AG04449 (cell line): ENCODE measurements at regions not wholly inside any gene's neighbourhood (a gene's known extent, or its start where the extent isn't known, plus 50 kb on each side); places are given as distances from the start of the nearest gene placed in this dataset.

Source experiments
- CTCF ChIA-PET: fragments of 350-600 bp; formaldehyde crosslinking; extraction: SDS; loops from one replicate; lab custom pipeline; 2021; ENCODE audit warnings: antibody characterized with exemption; lab: Yijun Ruan, JAX
- POLR2A ChIA-PET: fragments of 400-600, 350-600 bp; formaldehyde crosslinking; extraction: SDS; loops from one replicate; lab custom pipeline; 2020; ENCODE audit warnings: antibody characterized with exemption, inconsistent platforms; lab: Yijun Ruan, JAX
- DNase-seq: peaks from one replicate; pipeline ENCODE4 v3.0.0-alpha.2; 2010; ENCODE audit warnings: low read depth, low spot score
- H3K4me3 ChIP-seq: 2 replicates; pipeline ENCODE4 v1.5.1; 2011; ENCODE audit warnings: low read depth, mild to moderate bottlenecking, control low read depth, low read length
- TF ChIP-seq, protein P1 (sequence below): IDR thresholded peaks from one replicate; pipeline ENCODE4 v1.5.1; 2011; ENCODE audit warnings: mild to moderate bottlenecking, moderate library complexity, low read length, control low read depth, inconsistent platforms; ENCODE audit not compliant: insufficient read depth; ENCODE audit errors: missing control alignments

DNA sequence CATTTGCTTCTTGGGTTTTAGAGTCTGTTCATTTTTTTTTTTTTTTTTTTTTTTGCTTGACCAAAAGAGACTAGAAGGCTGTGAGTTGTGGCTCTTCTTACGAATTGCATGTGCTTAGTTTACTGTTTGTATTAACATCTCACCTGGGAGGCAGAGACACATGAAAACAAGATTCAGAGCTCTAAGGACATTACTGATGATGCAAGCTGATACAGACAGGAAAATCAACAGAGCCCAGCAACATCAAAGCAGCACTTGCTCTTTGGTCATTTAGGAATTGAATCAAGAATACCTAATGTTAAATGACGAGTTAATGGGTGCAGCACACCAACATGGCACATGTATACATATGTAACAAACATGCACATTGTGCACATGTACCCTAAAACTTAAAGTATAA, 55.7 kb upstream of the HS3ST5 start:
- ChIA-PET CTCF (no interaction called here), POLR2A (no interaction called here)
- H3K4me3 ChIP-seq: no peak overlapping the region
- TF ChIP-seq, protein P1, sequence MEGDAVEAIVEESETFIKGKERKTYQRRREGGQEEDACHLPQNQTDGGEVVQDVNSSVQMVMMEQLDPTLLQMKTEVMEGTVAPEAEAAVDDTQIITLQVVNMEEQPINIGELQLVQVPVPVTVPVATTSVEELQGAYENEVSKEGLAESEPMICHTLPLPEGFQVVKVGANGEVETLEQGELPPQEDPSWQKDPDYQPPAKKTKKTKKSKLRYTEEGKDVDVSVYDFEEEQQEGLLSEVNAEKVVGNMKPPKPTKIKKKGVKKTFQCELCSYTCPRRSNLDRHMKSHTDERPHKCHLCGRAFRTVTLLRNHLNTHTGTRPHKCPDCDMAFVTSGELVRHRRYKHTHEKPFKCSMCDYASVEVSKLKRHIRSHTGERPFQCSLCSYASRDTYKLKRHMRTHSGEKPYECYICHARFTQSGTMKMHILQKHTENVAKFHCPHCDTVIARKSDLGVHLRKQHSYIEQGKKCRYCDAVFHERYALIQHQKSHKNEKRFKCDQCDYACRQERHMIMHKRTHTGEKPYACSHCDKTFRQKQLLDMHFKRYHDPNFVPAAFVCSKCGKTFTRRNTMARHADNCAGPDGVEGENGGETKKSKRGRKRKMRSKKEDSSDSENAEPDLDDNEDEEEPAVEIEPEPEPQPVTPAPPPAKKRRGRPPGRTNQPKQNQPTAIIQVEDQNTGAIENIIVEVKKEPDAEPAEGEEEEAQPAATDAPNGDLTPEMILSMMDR: no peak
- no peak for DNase-seq
